NCI-H748 (cell line): ENCODE measurements at regions not wholly inside any gene's neighbourhood (a gene's known extent, or its start where the extent isn't known, plus 50 kb on each side); places are given as distances from the start of the nearest gene placed in this dataset.
"Not testable (repeated sequence)": the region's sequence is repeated elsewhere in the genome, so short reads cannot be mapped to it uniquely, and the experiment has no call there.

Source experiments
- DNase-seq: peaks from one replicate; lab custom pipeline; 2025; ENCODE audit not compliant: unreplicated experiment; lab: John Stamatoyannopoulos, UW

DNA sequence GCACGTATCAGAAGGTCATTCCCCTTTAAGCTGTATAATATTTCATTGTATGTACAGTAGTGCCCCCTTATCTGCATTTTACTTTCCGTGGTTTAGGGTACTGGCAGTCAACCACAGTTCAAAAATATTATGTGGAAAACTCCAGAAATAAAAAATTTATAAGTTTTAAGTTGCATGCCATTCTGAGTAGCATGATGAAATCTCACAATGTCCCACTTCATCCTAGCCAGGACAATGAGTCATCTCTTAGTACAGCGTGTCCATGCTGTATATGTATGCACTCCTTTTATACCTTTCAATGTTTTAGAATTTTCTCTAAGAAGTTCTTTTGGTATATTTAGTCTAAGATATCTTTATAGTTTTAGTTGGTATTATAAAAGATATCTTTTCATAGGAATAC, 115.0 kb upstream of the HAND1 start:
- no peak for DNase-seq

DNA sequence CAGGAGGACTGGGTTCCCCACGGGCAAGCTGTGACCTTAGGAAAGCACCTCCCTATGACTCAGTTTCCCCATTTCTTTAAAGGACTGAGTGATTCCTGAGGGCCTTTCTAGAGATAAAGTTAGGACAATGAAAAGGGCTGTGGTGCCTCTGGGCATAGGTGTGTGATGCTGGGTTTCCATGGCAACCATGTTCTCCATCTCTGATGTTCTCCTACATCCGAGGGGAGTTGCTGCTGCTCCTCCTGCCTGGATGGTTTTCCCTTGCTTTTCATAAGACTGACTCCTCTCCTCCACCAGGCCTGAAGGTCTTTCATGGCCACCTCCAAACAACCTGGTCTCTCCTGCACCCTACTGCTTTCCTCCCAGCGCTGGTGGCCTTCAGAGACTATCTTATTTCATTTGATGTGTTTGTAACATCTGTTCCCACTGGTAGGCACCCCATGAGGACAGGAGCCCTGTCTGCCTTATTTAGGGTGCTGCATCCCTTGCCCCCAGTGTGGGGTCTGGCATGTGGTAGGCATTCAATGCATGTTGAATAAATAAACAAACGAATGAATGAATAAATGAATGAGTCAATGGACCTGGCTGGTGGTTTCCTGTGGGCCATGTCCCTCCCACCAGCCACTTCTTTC, 112.2 kb upstream of the HAND1 start:
- DNase-seq, result peak; percentile 53

DNA sequence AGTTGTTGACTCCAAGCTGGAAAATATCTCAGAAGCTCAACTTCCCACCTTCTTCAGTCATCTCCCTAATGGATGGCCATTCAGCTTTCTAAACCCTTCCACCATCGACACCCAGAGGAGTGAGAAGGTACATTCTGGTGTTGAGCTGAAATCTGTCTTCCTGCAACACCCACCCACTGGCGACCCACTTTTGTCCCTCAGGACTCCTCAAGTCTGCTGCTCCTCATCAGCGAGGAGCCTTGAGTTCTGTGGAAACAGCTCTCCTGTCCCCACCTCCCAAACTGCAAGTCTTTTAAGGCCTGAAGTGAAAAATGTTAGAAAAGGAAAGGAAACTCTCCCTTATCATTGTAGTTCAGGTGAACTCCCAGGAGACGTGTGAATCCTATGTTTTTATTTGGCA, 111.5 kb upstream of the HAND1 start:
- DNase-seq, result no peak

DNA sequence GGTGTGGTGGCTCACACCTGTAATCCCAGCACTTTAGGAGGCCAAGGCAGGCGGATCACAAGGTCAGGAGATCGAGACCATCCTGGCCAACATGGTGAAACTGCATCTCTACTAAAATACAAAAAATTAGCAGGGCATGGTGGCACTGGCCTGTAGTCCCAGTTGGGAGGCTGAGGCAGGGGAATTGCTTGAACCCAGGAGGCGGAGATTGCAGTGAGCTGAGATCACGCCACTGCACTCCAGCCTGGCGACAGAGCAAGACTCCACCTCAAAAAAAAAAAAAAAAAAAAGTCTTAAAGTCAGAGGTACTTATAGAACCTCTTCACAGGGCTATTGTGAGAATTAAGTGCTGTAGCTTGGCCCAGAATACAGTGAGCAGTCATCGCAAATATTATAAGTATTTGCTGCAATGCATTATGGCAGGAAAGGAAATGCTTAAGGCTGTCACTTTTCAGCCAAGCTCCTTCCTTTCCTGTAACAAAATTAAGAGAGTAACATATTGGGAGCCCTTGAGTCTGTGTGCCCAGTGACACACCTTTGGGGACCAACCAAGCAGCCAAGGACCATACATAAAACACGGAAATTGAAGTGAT, 110.9 kb upstream of the HAND1 start:
- DNase-seq, result not testable (repeated sequence)

DNA sequence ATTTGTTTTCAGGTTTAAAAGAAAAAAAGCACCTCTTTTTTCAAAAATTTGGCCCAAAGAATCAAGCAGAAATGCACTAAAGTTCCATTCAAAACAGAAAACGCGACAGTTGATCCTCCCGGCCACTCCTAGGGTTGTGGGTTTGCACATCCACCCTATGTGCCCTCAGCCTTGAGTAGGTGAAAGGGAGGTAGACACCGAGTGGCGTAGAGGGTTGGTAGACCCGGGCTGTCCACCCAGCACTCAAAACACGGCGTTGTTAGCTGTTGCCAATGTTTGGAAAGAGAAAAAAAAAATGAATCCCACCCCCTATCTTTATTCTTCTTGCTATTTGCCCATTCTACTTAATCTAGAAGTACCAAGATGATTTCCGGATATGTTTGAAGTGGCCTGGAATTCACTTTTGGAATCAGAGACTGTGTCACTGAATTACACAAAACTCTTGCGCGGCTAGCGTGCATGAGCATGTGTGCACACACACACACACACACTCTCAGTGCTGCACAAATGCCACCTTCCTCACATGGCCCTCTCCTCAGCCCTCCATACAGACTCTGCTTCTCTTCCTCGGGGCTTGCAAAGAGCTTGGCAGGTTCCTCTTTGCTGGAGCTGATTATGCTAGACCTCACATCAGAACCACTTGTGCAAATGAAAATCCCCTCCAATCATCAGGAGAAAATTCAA, 110.2 kb upstream of the HAND1 start:
- DNase-seq, result no peak

DNA sequence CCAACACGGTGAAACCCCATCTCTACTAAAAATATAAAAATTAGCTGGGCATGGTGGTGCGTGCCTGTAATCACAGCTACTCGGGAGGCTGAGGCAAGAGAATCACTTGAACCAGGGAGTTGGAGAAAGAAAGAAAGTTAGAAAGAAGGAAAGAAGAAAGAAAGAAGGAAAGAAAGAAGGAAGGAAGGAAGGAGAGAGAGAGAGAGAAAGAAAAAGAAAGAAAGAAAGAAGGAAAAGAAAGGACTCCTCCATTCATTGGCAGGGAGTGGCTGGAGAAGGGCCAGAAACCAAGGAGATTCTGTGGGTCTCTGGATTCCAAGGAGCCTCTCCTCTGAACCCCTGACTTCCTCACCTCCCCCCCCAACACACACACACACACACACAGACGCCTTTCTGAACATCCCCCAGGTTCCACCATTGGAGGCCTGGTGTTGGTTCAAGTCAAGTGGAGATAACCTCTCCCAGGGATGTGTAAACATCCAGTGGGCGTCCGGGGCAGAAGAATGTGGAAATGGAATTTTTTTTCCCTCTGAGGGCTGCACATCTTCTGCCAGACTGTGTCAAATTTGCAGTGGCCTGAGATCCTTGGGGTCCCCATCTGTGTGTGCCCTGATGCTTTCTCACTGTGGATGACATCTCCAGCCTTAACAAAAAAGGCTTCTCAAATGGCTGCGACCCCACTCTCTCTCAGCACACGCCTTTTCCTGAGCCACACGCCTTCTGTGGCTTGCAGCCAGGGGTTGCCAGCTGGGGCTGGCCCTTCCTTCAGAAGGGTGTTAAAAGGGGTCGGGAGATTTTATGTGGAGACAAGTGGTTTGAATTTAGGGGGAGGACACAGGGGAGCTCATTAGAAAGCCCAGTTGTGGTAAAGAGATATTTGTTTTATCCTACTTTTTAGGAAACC, 109.3 kb upstream of the HAND1 start:
- peak; percentile 23 for DNase-seq

DNA sequence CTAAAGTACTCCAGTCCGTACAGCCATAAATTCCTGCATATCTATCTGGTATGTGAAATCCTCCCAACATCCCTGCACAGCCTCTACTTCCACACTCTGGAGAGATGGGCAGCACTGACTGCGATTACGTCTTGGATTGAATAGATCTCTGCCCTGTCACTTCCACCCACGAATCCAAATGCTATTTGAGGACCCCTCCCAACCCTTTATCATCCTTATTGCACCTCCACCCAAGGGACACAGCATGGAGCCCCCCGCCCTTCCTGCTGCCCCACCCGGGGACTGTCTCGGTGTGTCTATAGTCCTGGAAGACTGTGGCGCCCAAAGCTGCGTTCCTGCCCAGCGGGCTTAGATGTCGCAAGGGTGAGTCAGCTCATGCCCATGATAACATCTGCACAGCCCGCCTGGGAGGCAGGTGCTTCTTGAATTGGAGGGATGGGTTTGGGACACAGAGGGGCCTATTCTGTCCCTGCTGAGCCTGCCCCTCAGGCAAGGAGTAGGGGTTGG, 105.7 kb upstream of the HAND1 start:
- DNase-seq, result no peak

DNA sequence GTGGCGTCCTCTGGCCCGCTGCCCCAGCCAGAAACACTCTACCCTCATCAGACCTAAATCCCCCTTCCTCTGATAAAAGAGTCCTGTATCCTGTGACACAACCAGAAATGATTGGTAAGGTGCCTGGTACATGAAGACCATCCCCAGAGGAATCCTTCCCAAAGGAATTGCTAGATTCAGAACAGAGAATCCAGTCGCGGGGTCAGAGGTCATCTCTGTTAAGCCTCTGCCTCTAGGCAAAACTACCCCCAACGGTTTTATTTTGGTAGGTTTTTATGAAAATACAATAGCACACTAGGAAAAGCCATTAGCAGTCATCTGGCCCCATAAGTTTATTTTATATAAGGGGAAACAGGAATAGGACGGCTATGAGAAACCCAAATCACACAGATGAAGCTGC, 102.4 kb upstream of the HAND1 start:
- no peak for DNase-seq

DNA sequence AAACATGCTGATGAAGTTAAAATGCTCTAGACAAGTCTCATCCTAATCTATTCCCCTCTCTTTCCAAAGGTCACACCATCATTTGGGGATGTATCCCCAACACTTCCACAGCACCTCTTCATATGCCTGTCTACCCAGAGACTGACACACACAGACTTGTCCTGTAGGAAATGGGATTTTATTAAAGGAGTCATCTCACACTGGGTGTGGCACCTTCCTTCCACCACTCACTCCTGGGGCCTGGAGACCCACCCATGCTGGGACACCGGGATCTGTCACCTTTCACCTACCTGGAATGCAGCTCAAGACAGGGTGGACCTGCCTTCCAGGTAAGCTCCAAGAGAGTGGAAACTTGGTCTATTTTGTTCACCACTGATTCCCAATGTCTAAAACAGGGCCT, 99.4 kb upstream of the HAND1 start:
- DNase-seq, result no peak

DNA sequence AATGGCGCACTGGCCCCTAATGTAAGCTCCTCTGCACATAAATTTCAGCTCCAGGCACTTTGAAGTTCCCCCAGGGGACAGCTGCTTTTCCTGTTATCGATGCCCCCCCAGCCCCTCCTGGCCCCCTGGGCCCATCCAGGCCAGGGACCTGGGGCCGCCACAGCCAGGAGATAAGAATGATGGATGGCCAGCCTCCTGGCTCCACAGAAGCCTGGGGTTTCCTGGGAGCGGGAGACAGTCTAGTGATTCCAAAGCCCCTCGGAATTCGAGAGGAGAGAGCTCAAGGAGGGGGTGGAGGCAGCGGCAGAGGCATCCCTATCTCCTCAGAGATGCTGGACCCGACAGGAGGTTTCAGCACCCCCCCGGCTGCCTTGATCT, 98.4 kb upstream of the HAND1 start:
- no peak for DNase-seq

DNA sequence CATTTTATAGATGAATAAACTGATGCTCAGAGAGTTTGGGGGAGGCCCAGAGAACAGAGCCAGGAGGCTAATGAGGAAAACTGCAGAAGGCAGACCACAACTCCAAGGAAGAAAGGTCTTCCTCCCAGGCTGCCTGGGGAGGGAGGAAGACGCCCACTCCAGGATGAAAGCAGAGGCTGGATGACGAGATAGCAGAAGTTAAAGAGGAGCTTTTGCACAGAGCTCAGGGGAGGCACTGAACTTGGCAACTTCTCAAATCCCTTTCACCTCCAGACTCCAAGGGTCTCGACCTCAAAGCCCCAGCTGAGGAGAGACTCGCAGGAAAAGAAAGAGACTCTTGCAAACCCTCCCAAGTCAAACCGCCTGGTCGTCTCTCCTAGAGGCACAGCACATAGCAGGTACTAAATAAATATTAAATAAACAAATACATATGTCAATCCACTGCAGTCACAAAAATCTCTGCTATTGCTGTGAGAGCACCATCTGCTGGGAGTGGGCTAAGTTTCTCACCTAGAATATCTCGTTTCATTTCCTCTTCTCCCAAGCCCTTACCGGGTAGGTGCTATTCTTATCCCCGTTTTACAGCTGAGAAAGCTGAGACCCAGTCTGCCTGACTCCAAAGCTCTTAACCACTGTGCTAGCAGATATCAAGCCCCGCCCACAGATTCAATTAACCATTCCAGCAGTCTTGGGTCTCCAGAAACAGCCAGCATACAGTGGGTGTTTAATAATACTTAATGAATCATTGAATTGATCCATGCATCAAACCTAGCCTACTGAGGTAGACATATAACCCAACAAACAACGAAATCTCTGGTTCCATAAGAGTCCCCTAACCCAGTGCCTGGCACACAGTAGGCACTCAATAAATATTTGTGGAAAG, 97.8 kb upstream of the HAND1 start:
- no peak for DNase-seq

DNA sequence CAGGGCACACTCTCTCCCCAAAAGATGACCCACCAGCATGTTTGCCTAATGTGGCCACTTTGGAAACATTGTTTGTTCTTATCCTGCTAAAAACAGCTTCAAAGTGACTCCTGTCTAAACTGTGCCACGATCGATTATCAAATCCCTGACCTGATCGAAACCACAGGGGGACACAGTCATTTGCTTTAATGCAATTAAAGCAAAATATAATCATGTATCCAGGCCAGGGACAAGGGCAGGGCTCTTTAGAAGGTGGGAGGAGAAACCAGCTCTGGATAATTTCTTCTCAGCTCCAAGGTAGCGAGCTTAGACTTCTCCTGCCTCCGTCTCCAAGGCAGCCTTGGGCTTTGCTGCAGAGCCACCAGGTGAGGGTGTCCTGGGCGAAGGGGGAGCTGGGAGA, 95.0 kb upstream of the HAND1 start:
- DNase-seq, result no peak

DNA sequence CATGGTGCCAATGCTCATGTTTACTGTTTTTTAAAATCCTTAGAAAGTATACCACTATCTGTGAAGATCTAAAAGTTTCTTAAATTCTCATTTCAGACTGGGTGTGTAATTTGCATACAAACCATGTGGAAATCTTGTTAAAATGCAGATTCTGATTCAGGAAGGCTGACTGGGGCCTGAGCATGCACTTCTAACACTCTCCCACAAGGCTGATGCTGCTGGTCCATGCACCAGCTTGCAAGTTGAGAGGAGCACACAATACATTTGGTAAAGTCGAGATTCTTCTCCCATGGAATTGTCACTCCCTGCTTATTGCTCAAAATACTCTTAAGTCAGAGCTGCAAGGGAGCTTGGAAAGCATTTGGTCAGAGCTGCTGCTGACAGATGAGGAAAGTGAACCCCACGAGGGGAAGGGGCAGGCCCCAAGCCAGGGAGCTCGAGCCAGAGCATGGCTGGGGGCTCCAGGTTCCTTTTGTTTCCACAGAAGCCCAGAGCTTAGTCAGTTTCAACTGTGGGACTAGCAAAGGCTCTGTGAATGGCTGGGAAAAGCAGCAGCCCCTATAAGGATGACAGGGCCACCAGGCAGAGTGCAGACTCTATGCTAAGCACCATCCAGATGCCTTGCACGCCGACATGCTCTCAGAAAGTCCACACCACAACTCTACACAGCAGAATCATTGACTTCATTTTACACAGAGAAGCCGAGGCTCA, 93.5 kb upstream of the HAND1 start:
- DNase-seq, result no peak

DNA sequence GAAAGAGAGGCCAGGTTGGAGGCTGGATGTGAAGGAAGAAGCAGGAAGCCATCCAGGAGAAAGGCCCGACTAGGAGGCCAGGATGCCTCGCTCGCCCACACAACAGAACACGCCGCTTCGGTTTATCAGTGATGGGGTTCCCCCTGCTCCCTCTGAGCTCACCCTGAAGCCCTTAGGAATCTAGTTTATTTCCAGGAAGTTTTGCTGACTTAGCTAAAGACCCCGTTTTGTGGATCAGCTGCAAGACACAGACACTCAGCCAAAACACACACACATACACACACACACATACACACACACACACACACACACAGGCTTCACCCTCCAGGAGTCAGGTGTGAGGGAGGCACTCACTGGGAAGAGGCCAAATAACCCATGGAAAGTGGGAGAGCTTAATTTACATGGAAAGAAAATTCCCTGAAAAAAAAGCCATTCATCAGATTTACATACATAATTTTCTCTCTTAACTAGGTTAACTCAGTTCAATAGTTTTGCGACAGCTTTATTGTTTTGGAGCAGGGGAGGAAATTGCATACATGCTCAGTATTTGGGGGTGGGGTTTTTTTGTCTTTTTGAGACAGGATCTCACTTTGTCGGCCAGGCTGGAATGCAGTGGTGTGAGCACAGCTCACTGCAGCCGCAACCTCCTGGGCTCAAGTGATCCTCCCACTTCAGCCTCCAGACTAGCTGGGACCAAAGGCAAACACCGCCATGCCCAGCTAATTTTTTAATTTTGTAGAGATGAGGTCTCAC, 92.7 kb upstream of the HAND1 start:
- no peak for DNase-seq

DNA sequence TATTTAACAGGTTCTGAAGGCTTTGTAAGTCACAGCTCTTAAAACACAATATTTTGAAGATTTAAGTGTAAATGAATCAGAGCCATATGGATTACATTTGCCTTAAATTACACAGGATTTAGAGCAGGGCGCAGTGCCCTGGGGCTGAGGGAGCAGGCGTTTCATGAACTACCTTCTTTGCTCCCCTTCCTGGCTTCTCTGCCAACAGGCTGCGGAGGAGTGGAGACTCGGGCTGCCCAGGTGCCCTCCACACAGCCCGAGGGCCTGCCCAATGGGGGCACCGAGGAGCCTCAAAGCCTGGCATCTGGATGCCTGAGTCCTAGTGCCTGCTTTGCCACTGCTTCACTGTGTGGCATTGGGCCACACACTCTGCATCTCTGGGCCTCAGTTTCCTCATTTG, 90.6 kb upstream of the HAND1 start:
- DNase-seq, result no peak

DNA sequence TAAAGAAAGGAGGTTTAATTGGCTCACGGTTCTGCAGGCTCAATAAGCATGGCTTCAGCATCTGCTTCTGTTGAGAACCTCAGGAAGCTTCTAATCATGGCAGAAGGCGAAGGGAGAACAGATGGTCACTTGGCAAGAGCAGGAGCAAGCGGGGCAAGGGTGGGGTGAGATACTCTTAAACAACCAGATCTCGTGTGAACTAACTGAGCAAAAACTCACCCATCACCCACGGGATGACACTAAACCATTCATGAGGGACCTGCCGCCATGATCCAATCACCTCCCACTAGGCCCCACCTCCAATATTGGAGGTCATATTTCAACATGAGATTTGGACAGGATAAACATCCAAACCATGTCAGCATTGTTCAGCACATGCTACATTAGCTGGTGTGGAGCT, 89.1 kb upstream of the HAND1 start:
- DNase-seq, result peak; percentile 20

DNA sequence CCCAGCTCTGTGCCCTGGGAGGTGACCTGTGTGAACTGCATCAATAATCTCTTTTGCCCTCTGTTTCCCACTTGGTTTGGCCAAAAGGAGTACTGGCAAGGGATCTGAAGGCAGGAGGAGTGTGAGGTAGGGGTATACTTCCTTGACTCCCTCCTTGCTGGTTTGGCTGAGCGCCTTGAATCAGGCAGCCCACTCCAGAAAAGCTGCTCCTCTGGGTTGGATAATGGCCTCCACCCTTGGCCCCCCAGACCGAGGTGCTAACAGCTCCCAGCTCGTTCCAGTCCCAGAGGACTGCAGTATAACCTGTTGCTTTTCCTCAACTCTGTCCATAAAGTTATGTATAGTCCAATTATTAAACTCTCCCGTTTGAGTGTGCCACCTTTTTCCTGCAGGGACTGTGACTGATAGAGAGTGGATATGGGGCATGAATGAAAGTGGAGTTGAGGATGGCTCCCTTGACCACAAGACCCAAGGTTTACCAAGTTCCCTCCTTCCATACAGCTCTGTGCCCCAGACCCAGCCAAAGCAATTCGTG, 88.2 kb upstream of the HAND1 start:
- DNase-seq, result no peak

DNA sequence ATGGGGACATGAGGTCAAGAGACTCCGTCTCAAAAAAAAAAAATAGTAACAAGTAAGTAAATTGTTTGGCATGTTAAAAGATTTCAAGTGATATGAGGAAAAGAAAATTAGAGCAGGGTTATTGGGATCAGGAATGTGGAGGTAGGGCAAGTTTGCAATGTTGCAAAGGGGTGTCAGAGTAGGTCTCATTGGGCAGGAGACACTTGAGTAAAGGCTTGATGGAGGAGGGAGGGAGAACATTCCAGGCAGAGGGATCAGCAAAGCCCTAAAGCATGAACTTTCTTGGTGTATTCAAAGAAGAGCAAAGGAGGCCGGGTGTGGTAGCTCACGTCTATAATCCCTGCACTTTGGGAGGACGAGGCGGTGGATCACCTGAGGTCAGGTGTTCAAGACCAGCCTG, 87.1 kb upstream of the HAND1 start:
- DNase-seq, result no peak
